ENCODE measurements at regions not wholly inside any gene's neighbourhood (a gene's known extent, or its start where the extent isn't known, plus 50 kb on each side); places are given as distances from the start of the nearest gene placed in this dataset.
"Not testable (repeated sequence)": the region's sequence is repeated elsewhere in the genome, so short reads cannot be mapped to it uniquely, and the experiment has no call there.

- DNase-seq = no peak
Observed at GRCh38 chr17:33910200-33910857, 344.8 kb upstream of the CCL2 start.

GRCh38 chr17:33914125-33914524 is 341.0 kb upstream of the CCL2 start:
- DNase-seq = no peak

GRCh38 chr17:33922971-33923370 is 332.1 kb upstream of the CCL2 start:
- DNase-seq = no peak

- DNase-seq = no peak
Observed at GRCh38 chr17:33924104-33924503, 331.0 kb upstream of the CCL2 start.

GRCh38 chr17:33925649-33926048 is 329.4 kb upstream of the CCL2 start:
- no peak for DNase-seq

GRCh38 chr17:33927732-33928133 is 327.4 kb upstream of the CCL2 start:
- DNase-seq = no peak

GRCh38 chr17:33929181-33929724 is 325.8 kb upstream of the CCL2 start:
- no peak for DNase-seq

- DNase-seq = not testable (repeated sequence)
Observed at GRCh38 chr17:33931148-33931814, 323.8 kb upstream of the CCL2 start.

- no peak for DNase-seq
Observed at GRCh38 chr17:33932996-33933395, 322.1 kb upstream of the CCL2 start.

- no peak for DNase-seq
Observed at GRCh38 chr17:33933576-33933975, 321.5 kb upstream of the CCL2 start.

- DNase-seq = no peak
Observed at GRCh38 chr17:33934696-33935095, 320.4 kb upstream of the CCL2 start.

- no peak for DNase-seq
Observed at GRCh38 chr17:33935822-33936221, 319.3 kb upstream of the CCL2 start.

GRCh38 chr17:33936764-33937163 is 318.3 kb upstream of the CCL2 start:
- DNase-seq = no peak

GRCh38 chr17:33939959-33940358 is 315.1 kb upstream of the CCL2 start:
- DNase-seq = no peak

- no peak for DNase-seq
Observed at GRCh38 chr17:33940769-33941370, 314.2 kb upstream of the CCL2 start.

GRCh38 chr17:33941744-33942143 is 313.3 kb upstream of the CCL2 start:
- no peak for DNase-seq

- DNase-seq = no peak
Observed at GRCh38 chr17:33942414-33942813, 312.7 kb upstream of the CCL2 start.

- DNase-seq = no peak
Observed at GRCh38 chr17:33944412-33944811, 310.7 kb upstream of the CCL2 start.

GRCh38 chr17:33944826-33945225 is 310.3 kb upstream of the CCL2 start:
- no peak for DNase-seq

GRCh38 chr17:33945646-33946546 is 309.2 kb upstream of the CCL2 start:
- DNase-seq = no peak

GRCh38 chr17:33947762-33948161 is 307.3 kb upstream of the CCL2 start:
- DNase-seq = no peak

GRCh38 chr17:33948309-33948708 is 306.8 kb upstream of the CCL2 start:
- DNase-seq = no peak

GRCh38 chr17:33949100-33949499 is 306.0 kb upstream of the CCL2 start:
- no peak for DNase-seq
